HCT116 (cell line): ENCODE measurements at regions not wholly inside any gene's neighbourhood (a gene's known extent, or its start where the extent isn't known, plus 50 kb on each side); places are given as distances from the start of the nearest gene placed in this dataset.

ENCODE experiments used
- ATAC-seq: fragments of 200-7000 bp; cut with Tn5 transposase; 2 replicates; pipeline ENCODE4 v1.9.1; 2020; ENCODE audit warnings: mild to moderate bottlenecking, moderate library complexity
- BruUV-seq: library from RNA; stranded (reverse); fragments of 400-500 nt; replicated peaks from 2 replicates; lab custom pipeline; 2021; lab: Mats Ljungman, UMichigan
- CTCF ChIA-PET: fragments of 300-600 bp; sonication (Branson Sonifier 250); formaldehyde crosslinking; loops from one replicate; lab custom pipeline; 2021; ENCODE audit warnings: antibody characterized with exemption; lab: Charles Lee
- POLR2A ChIA-PET: fragments of 300-600, 350-600 bp; sonication (Branson Sonifier 250); formaldehyde crosslinking; loops from one replicate; lab custom pipeline; 2021; ENCODE audit warnings: antibody characterized with exemption; lab: Charles Lee
- RAD21 ChIA-PET, 2 experiments: fragments of 300-600 bp; sonication (Branson Sonifier 250); formaldehyde crosslinking; loops; one replicate each; lab custom pipeline; 2023; ENCODE audit warnings: low total read pairs in 2 of 2; ENCODE audit not compliant: uncharacterized antibody in 2 of 2, unreplicated experiment in 2 of 2, low non-redundant PET in 1 of 2; lab: Charles Lee
- DNase-seq: peaks from one replicate; pipeline ENCODE4 v3.0.0-alpha.2; 2010; ENCODE audit warnings: low read depth, low spot score
- H2AFZ ChIP-seq: fragments of 200-600 bp; shearing (Covaris generic), sonication (generic); 2 replicates; pipeline ENCODE4 v1.6.1; 2017; ENCODE audit warnings: low read depth, mixed run types, mixed read lengths, antibody characterized with exemption, low read length; ENCODE audit not compliant: poor library complexity, severe bottlenecking
- H3K27ac ChIP-seq: 2 replicates; pipeline ENCODE4 v1.5.1; 2012; ENCODE audit warnings: low read depth, low read length
- H3K27me3 ChIP-seq: fragments of 200-600 bp; sonication (generic); 2 replicates; pipeline ENCODE4 v1.6.1; 2016; ENCODE audit warnings: mixed run types, low read length, mixed read lengths; ENCODE audit not compliant: insufficient read depth
- H3K36me3 ChIP-seq, 2 experiments: fragments of 200-500 bp in 1 of 2; fragments of 200-600 bp in 1 of 2; sonication (Bioruptor generic) in 1 of 2; sonication (generic) in 1 of 2; 2 replicates each; pipeline versions ENCODE4 v1.5.1 to v1.6.1; 2014 to 2016; ENCODE audit warnings: low read length in 2 of 2, inconsistent platforms in 1 of 2, mixed read lengths in 1 of 2, mixed run types in 1 of 2; ENCODE audit not compliant: insufficient read depth in 2 of 2, control insufficient read depth in 1 of 2
- H3K4me1 ChIP-seq, 2 experiments: fragments of 200-600 bp in 1 of 2; sonication (generic) in 1 of 2; 2 replicates each; pipeline versions ENCODE4 v1.5.1 to v1.6.1; 2012 to 2017; ENCODE audit warnings: low read length in 2 of 2, inconsistent platforms in 1 of 2, mild to moderate bottlenecking in 1 of 2, mixed read lengths in 1 of 2, mixed run types in 1 of 2, moderate library complexity in 1 of 2; ENCODE audit not compliant: insufficient read depth in 2 of 2, control insufficient read depth in 1 of 2
- H3K4me2 ChIP-seq: fragments of 200-600 bp; sonication (generic); 2 replicates; pipeline ENCODE4 v1.6.1; 2017; ENCODE audit warnings: mixed run types, low read length, mixed read lengths
- H3K4me3 ChIP-seq, 2 experiments: fragments of 200-600 bp in 1 of 2; sonication (generic) in 1 of 2; replicated peaks in 1 of 2; 2 replicates each; pipeline ENCODE4 v1.5.1; 2011 to 2016; ENCODE audit warnings: low read length in 2 of 2, control low read depth in 1 of 2, low read depth in 1 of 2, mild to moderate bottlenecking in 1 of 2, mixed read lengths in 1 of 2, mixed run types in 1 of 2
- H3K79me2 ChIP-seq: fragments of 200-600 bp; sonication (generic); 2 replicates; pipeline ENCODE4 v1.6.1; 2017; ENCODE audit warnings: mild to moderate bottlenecking, mixed run types, low read length, moderate library complexity, mixed read lengths; ENCODE audit not compliant: insufficient read depth
- H3K9ac ChIP-seq: fragments of 200-600 bp; sonication (generic); 2 replicates; pipeline ENCODE4 v1.6.1; 2016; ENCODE audit warnings: low read length, mixed read lengths
- H3K9me2 ChIP-seq: fragments of 200-600 bp; sonication (generic), shearing (Covaris generic); 2 replicates; pipeline ENCODE4 v1.6.1; 2017; ENCODE audit warnings: mixed run types, mild to moderate bottlenecking, moderate library complexity; ENCODE audit not compliant: insufficient read depth
- H3K9me3 ChIP-seq, 2 experiments: fragments of 200-500 bp in 1 of 2; fragments of 200-600 bp in 1 of 2; sonication (Bioruptor generic) in 1 of 2; sonication (generic) in 1 of 2; 2 replicates each; pipeline ENCODE4 v1.6.1; 2014 to 2017; ENCODE audit warnings: low read length in 2 of 2, mixed read lengths in 2 of 2, inconsistent platforms in 1 of 2, low read depth in 1 of 2, mild to moderate bottlenecking in 1 of 2, mixed run types in 1 of 2, moderate library complexity in 1 of 2; ENCODE audit not compliant: control insufficient read depth in 1 of 2, insufficient read depth in 1 of 2
- H4K20me1 ChIP-seq: fragments of 200-600 bp; sonication (generic), shearing (Covaris generic); 2 replicates; pipeline ENCODE4 v1.6.1; 2017; ENCODE audit warnings: mixed run types, mild to moderate bottlenecking, moderate library complexity; ENCODE audit not compliant: insufficient read depth
- CEBPB ChIP-seq: IDR thresholded peaks from 2 replicates; pipeline ENCODE4 v1.6.1; 2012; ENCODE audit warnings: low read depth
- CTCF ChIP-seq, 3 experiments: fragments of 200-600 bp in 1 of 3; sonication (generic) in 1 of 3; IDR thresholded peaks in 2 of 3; conservative IDR thresholded peaks in 1 of 3; 2 replicates each; pipeline ENCODE4 v1.5.1; 2012 to 2017; ENCODE audit warnings: low read depth in 2 of 3, low read length in 2 of 3, antibody characterized with exemption in 1 of 3, borderline replicate concordance in 1 of 3, control low read depth in 1 of 3, mild to moderate bottlenecking in 1 of 3, mixed read lengths in 1 of 3, mixed run types in 1 of 3, moderate library complexity in 1 of 3; ENCODE audit not compliant: insufficient read depth in 1 of 3
- EZH2 ChIP-seq: fragments of 200-600 bp; sonication (generic); IDR thresholded peaks from 2 replicates; pipeline ENCODE4 v1.6.1; 2017; ENCODE audit warnings: antibody characterized with exemption, mixed run types
- JUND ChIP-seq: IDR thresholded peaks from 2 replicates; pipeline ENCODE4 v1.6.1; 2012
- REST ChIP-seq: IDR thresholded peaks from 2 replicates; pipeline ENCODE4 v1.6.1; 2012; ENCODE audit warnings: low read depth
- ZBTB33 ChIP-seq: IDR thresholded peaks from 2 replicates; pipeline ENCODE4 v1.6.1; 2011; ENCODE audit warnings: mild to moderate bottlenecking, low read length, moderate library complexity; ENCODE audit not compliant: insufficient replicate concordance; ENCODE audit errors: extremely low read depth
- intact Hi-C: fragments of 100-400 bp; cut with micrococcal nuclease; formaldehyde crosslinking; loops from 2 replicates; pipeline ENCODE4 v1.10.0; 2022

GRCh38 chr6:51337277-51337676 lies 518.6 kb downstream of the TFAP2B start:
- CTCF ChIA-PET: no interaction called here
- RAD21 ChIA-PET: no interaction called here
- no peak for DNase-seq
- POLR2A ChIA-PET: no interaction called here
- ATAC-seq: no peak
- TF ChIP-seq EZH2 (no peak), CTCF (IDR thresholded peaks at IDR 0.05 in 2 of 3, conservative IDR thresholded peaks at IDR 0.05 in 1 of 3; ENCODE audit: borderline replicate concordance in 1 of 3, insufficient read depth in 1 of 3, low read depth in 2 of 3, low read length in 2 of 3) (no peak), JUND (no peak), REST (no peak), ZBTB33 (no peak), CEBPB (no peak)
- TF ChIP-seq, all 23 proteins: peak for 0
- no TSS peak for BruUV-seq
- Histone ChIP-seq H3K9me3 (peaks cover 0 to 29% of the 10 kb centered on the region in 2 experiments; a peak in 2 of 4 replicates), H3K27me3 (no peaks in the 10 kb centered on the region), H3K9me2 (no peaks in the 10 kb centered on the region), H3K79me2 (no peaks in the 10 kb centered on the region), H3K36me3 (no peaks in the 10 kb centered on the region), H3K4me2 (no peak overlapping the region), H4K20me1 (no peaks in the 10 kb centered on the region), H2AFZ (no peak overlapping the region), H3K27ac (no peak overlapping the region), H3K4me1 (no peaks in the 10 kb centered on the region), H3K4me3 (no peak overlapping the region), H3K9ac (no peak overlapping the region)
- intact Hi-C loops: no loop called here
